ENCODE measurements at regions not wholly inside any gene's neighbourhood (a gene's known extent, or its start where the extent isn't known, plus 50 kb on each side); places are given as distances from the start of the nearest gene placed in this dataset.
"Not testable (repeated sequence)": the region's sequence is repeated elsewhere in the genome, so short reads cannot be mapped to it uniquely, and the experiment has no call there.

- no peak overlapping the region for H3K4me3 ChIP-seq
- H3K27me3 ChIP-seq, result no peaks in the 10 kb centered on the region; the same call in 1 of the 2 replicates
- peaks cover 9% of the 10 kb centered on the region for H3K9me3 ChIP-seq
- no peaks in the 10 kb centered on the region for H3K36me3 ChIP-seq
- DNase-seq, result no peak
Observed at GRCh38 chr5:82879089-82879488, 198.1 kb downstream of the TMEM167A start.

DNA sequence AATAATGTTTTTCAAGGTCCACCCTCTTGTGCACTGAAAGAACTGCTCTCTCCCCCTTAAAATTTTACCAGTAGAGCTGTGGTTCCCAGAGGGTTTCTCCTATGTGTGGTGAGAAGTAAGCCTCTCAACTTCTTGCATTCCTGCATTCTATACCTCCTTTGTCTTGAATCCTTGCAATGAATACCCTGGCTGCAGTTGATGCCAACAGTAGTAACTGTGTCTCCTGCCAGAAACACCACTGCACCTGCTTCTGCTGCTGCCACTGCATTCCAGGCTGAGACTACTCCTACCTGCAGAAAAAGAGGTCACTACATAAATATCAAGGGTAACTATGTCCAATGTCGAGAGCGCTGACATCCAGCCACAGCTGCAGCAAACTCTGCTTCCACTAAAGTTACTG is 203.7 kb downstream of the TMEM167A start:
- peaks cover 6% of the 10 kb centered on the region for H3K9me3 ChIP-seq
- H3K4me3 ChIP-seq, result no peak overlapping the region
- DNase-seq, result no peak
- H3K27me3 ChIP-seq, result no peaks in the 10 kb centered on the region; the same call in 1 of the 2 replicates
- no peaks in the 10 kb centered on the region for H3K36me3 ChIP-seq

- H3K9me3 ChIP-seq, DNase-seq, H3K4me3 ChIP-seq, H3K36me3 ChIP-seq, H3K27me3 ChIP-seq: not testable (repeated sequence)
Observed at GRCh38 chr5:82872321-82873288, 204.6 kb downstream of the TMEM167A start.

DNA sequence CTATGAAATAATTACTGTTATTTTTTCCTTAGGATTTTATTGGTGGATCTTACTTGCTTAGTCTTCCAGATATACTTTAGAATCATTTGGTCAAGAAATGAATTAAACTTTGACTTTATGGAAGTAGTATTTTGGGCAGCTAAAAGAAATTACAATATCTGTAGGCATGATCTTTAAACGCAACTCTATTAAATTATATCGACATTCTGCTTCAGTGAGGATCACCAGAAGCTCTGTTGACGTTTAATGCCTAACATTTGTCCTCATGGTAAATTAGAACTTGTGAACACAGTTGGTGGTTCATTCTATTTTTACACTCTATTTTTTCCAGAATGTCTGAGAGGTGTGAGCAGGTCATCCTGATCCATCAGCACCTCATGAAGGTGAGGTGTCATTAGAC is 211.6 kb downstream of the TMEM167A start:
- Histone ChIP-seq H3K27me3 (no peaks in the 10 kb centered on the region), H3K4me3 (no peak overlapping the region), H3K36me3 (no peaks in the 10 kb centered on the region), H3K9me3 (no peaks in the 10 kb centered on the region)
- DNase-seq, result no peak

- no peaks in the 10 kb centered on the region for H3K9me3 ChIP-seq
- H3K4me3 ChIP-seq, result no peak overlapping the region
- no peaks in the 10 kb centered on the region for H3K27me3 ChIP-seq
- no peak for DNase-seq
- H3K36me3 ChIP-seq, result no peaks in the 10 kb centered on the region
Observed at GRCh38 chr5:82863266-82863665, 213.9 kb downstream of the TMEM167A start.

- no peak overlapping the region for H3K4me3 ChIP-seq
- no peaks in the 10 kb centered on the region for H3K27me3 ChIP-seq
- H3K36me3 ChIP-seq, result no peaks in the 10 kb centered on the region
- no peaks in the 10 kb centered on the region for H3K9me3 ChIP-seq
- no peak for DNase-seq
Observed at GRCh38 chr5:82862711-82863110, 214.5 kb downstream of the TMEM167A start.

DNA sequence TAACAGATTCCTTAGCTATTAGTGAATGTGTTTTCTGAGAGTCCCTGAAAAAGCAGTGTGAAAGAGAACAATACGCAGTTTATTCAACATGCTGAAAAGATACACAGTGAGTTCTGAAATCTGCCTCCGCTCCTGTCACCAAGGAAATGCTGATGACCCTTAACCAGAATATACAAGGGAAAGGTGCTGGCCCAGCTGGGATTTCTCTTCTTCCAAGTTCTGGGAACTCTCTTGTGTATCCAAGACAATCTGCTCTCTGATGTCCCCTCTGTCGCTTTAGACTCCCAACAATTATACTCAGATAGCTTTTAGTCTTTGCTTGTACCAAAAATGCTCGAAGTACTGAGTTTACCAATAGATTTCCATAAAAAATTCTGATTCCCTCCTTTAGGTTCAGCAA is 214.9 kb downstream of the TMEM167A start:
- Histone ChIP-seq H3K36me3 (no peaks in the 10 kb centered on the region), H3K4me3 (no peak overlapping the region), H3K9me3 (no peaks in the 10 kb centered on the region), H3K27me3 (no peaks in the 10 kb centered on the region)
- DNase-seq, result no peak

GRCh38 chr5:82861701-82862100 is 215.5 kb downstream of the TMEM167A start:
- DNase-seq, result no peak
- no peak overlapping the region for H3K4me3 ChIP-seq
- H3K9me3 ChIP-seq, result no peaks in the 10 kb centered on the region

DNA sequence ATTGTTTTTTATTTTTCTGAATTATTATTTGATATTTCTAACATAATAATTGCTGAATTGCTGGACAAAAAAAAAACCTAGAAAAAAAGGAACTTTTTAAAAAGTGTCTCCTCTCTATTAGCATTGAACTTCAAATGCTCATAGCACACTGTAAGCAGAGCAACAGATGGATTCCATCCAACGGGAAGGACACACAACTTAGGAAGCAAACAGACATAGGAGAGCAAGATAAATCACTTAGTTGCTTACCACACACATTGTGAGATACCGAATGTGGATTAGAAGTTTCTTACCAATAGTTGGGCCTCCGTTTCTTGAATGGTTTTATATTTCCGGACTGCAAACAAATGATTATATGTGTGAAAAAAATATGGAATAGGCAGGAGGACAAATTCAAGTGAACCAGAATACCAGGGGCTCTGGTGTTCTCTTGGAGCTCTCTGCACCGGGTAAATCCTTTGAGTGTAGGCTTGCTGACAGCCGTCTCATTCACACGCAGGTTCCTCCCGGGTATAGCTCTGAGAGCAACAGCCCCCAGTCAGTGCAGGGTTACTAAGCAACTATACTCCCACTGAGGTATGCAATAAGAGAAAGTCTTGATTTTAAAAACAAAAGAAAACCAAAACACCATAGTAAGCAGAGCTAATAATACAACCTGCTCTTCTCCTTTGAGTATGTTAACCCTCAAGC is 217.6 kb downstream of the TMEM167A start:
- DNase-seq, result no peak
- no peaks in the 10 kb centered on the region for H3K27me3 ChIP-seq
- no peaks in the 10 kb centered on the region for H3K9me3 ChIP-seq
- H3K36me3 ChIP-seq, result no peaks in the 10 kb centered on the region
- H3K4me3 ChIP-seq, result no peak overlapping the region

More at GRCh38 chr5:82861701-82862100, 215.5 kb downstream of the TMEM167A start:
- Histone ChIP-seq H3K27me3 (no peaks in the 10 kb centered on the region), H3K36me3 (no peaks in the 10 kb centered on the region)

- H3K4me3 ChIP-seq, result no peak overlapping the region
- H3K9me3 ChIP-seq, result no peaks in the 10 kb centered on the region
- no peaks in the 10 kb centered on the region for H3K36me3 ChIP-seq
- no peak for DNase-seq
- no peaks in the 10 kb centered on the region for H3K27me3 ChIP-seq
Observed at GRCh38 chr5:82858151-82859025, 218.8 kb downstream of the TMEM167A start.

DNA sequence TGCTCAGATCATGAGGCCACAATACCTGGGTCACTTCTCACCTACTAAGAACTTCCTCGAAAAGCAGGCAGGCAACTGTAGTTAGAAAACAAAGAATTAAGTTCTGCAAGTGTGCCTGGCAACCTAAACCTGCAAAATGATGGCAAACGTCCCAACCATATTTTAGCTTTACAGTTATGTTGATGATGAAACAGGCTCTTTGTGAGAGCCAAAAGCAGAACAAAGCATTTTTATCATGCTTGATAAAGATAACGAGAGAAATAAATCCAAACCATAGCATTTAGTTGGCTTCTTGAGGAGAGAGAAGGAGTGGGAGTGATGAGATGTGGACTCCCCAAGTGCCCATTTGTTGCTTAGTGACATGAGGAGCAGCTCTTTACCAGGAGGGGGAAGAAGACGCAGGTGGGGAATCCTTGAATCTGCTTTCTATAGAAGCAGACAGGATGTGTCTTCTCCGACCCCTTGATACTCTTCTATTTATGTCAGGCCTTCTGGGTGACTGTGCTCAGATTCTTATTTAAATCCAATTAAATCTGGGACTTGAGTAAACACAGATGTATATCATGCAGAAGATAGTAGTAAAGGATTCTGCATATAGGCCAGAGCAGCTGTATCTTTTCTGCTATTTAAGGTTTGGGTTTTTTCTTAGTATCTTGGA is 221.2 kb downstream of the TMEM167A start:
- DNase-seq, result no peak
- Histone ChIP-seq H3K9me3 (no peaks in the 10 kb centered on the region), H3K4me3 (no peak overlapping the region)

GRCh38 chr5:82854956-82855355 is 222.2 kb downstream of the TMEM167A start:
- H3K36me3 ChIP-seq, result no peaks in the 10 kb centered on the region
- H3K27me3 ChIP-seq, result no peaks in the 10 kb centered on the region
- no peak overlapping the region for H3K4me3 ChIP-seq
- DNase-seq, result no peak
- H3K9me3 ChIP-seq, result no peaks in the 10 kb centered on the region

More for the DNA sequence above, 221.2 kb downstream of the TMEM167A start:
- Histone ChIP-seq H3K36me3 (no peaks in the 10 kb centered on the region), H3K27me3 (no peaks in the 10 kb centered on the region)

DNA sequence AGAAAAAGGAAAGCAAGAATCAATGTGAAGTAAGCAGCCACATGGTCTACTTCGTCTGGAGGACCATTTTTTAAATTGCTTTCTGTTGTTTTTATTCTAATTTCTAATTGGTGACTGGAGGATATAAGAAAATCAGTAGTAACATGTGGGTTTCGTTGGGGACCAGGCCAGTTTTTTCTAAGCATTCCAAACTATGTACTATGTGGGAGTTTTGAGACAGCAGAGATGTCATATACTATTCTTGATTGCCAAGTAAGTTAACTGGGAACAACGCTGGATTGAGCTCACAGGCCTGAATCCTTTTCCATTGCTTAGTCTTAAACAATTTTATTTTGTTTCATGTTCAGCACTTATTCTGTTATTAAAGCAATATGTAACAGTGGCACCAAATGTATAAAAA is 225.7 kb downstream of the TMEM167A start:
- no peak for DNase-seq

DNA sequence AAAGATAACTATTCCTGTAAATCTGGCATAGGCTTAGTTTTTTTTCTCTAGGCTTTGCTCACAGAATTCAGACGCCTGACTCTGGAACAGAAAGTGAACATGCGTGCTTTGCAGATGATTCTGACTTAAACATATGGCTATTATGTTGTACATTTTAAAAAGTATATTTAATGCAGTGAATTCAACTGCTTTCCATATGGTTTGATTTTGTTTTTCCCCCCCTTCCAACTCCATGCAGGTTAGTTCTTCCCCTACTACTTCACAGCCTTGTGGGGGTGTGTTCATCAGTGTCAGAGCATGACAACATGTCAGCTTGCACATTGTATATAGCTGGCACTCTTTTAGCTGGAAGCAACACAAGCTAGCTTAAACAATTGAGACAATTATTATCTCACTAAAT is 226.8 kb downstream of the TMEM167A start:
- Histone ChIP-seq H3K4me3 (no peak overlapping the region), H3K27me3 (no peaks in the 10 kb centered on the region), H3K9me3 (no peaks in the 10 kb centered on the region), H3K36me3 (no peaks in the 10 kb centered on the region)
- no peak for DNase-seq

More for the DNA sequence above, 225.7 kb downstream of the TMEM167A start:
- Histone ChIP-seq H3K4me3 (no peak overlapping the region), H3K9me3 (no peaks in the 10 kb centered on the region), H3K36me3 (no peaks in the 10 kb centered on the region), H3K27me3 (no peaks in the 10 kb centered on the region)

GRCh38 chr5:82849885-82850284 is 227.3 kb downstream of the TMEM167A start:
- H3K4me3 ChIP-seq, result no peak overlapping the region
- no peak for DNase-seq
- no peaks in the 10 kb centered on the region for H3K9me3 ChIP-seq
- no peaks in the 10 kb centered on the region for H3K27me3 ChIP-seq
- H3K36me3 ChIP-seq, result no peaks in the 10 kb centered on the region

DNA sequence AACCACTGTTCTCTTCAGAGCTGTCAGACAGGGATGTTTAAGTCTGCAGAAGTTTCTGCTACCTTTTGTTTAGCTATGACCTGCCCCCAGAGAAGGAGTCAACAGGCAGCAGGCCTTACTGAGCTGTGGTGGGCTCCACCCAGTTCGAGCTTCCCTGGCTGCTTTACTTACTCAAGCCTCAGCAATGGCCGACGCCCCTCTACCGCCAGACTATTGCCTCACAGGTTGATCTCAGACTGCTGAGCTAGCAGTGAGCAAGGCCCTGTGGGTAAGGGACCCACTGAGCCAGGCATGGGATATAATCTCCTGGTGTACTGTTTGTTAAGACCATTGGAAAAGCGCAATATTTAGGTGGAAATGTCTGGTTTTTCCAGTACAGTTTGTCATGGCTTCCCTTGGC is 229.6 kb downstream of the TMEM167A start:
- DNase-seq, result no peak
- no peaks in the 10 kb centered on the region for H3K36me3 ChIP-seq
- no peak overlapping the region for H3K4me3 ChIP-seq
- H3K27me3 ChIP-seq, result no peaks in the 10 kb centered on the region
- H3K9me3 ChIP-seq, result no peaks in the 10 kb centered on the region

Data from MG63 (cell line).